Right lung (tissue), 2 donors: ENCODE measurements at regions not wholly inside any gene's neighbourhood (a gene's known extent, or its start where the extent isn't known, plus 50 kb on each side); places are given as distances from the start of the nearest gene placed in this dataset.

Experiments used
- DNase-seq, 2 donors: peaks; one replicate each; pipeline ENCODE4 v3.0.0-alpha.2; 2013

DNA sequence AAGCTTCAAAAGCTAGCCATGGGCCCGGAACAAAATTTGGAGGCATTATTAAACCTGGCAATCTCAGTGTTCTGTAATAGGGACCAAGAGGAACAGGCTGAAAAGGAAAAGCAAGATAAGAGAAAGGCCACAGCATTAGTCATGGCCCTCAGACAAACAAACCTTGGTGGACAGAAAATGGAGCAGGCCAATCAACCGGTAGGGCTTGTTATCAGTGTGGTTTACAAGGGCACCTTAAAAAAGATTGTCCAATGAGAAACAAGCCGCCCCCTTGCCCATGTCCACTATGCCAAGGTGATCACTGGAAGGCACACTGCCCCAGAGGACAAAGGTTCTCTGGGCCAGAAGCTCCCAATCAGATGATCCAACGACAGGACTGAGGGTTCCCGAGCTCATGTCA is 653.9 kb upstream of the TMEM132C start:
- DNase-seq = no peak

DNA sequence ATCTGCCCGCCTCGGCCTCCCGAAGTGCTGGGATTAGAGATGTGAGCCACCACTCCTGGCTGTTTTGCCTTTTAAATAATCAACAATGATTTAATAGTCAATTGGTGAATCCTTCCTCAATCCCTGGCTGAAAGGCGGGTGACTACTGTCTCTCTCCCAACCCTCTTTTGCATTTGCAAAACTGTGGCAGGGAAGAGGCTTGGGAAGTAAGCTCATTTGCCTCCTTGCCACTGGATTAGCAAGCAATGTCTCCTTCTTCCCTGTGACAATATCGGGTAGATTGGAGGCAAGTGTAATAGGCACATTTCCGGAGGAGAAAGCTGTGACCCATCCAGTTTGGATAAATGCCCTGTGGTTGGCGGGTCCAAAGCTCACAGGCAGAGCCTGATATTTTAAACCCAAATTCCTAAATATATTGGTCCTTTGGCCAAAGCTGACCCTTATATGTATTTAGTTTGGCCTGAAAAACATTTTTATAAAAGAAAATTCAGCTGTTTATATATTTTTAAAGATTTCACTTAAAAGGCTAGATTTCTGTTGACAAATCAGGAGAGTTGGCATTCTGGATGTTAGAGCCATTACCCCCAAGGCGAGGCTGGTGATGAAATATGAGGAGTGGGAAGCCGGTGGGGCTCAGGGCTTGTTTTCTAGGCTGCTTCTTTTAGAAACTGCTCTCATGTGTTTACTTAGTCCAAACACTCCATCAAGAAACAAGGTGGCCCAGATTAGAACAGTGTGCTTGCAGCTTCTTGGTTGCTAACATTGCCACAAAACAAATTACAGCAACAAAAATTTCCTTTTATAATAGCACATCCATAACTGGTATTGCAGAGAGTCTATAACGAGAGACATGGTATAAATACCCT is 646.9 kb upstream of the TMEM132C start:
- DNase-seq = no peak

DNA sequence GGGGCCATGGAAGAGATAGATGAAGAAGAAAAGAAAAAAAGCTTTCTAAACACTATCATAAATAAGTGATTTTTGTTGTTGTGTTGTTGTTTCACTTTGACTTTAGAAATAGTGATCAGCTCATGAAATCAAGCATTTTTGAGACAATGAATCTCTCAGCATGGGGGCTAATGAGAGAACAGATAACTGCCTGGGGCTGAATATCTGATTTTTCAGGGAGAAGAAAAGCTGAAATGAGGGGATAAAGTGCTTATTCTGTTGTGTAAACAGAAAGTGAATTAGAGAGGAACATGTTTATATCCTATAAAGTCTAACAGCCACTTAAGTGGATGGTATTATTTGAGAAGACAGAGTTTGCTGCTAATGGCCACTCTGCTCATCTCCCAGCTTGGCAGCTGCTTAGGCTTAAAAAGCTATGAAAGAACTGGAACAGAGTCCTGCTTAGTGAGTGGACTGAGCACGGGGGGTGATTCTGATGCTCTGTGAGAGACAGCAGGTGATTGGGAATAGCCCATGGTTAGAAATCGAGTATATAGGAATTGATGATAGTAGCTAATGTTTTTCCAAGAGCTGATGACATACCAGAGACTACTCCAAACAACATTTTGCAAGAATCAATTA is 646.1 kb upstream of the TMEM132C start:
- no peak for DNase-seq

DNA sequence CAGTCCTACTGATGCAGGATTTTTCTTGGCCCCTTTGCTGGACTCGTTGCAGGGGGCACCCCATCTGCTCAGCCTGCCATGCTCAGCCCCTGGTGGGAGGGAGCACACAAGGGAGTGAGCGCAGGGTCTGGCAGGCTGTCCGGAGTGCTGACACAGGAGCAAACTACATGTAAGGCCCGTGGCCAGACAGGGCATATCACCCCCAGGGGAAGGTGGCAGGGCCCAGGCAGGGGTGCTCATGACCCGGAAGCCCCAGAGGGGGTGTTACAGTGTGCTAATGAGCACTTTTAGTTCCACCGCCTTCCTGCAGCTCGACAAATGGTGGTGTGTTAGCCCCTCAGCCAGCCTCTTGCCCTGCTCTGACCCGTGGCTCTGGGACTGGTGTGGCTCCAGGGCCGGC is 645.6 kb upstream of the TMEM132C start:
- no peak for DNase-seq

DNA sequence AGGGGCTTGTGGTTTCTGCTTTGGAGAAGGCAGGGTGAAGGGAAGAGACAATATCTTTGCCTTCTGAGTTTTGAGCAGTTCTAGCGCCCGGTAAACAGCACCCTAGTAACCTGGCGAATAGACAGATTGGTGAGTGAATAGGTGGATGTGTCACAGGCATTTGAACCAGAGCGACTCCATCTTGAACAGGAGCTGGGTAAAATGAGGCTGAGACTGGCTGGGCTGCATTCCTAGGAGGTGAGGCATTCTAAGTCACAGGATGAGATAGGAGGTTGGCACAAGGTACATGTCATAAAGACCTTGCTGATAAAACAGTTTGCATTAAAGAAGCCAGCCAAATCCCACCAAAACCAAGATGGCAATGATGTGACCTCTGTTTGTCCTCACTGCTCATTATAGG is 643.6 kb upstream of the TMEM132C start:
- no peak for DNase-seq

DNA sequence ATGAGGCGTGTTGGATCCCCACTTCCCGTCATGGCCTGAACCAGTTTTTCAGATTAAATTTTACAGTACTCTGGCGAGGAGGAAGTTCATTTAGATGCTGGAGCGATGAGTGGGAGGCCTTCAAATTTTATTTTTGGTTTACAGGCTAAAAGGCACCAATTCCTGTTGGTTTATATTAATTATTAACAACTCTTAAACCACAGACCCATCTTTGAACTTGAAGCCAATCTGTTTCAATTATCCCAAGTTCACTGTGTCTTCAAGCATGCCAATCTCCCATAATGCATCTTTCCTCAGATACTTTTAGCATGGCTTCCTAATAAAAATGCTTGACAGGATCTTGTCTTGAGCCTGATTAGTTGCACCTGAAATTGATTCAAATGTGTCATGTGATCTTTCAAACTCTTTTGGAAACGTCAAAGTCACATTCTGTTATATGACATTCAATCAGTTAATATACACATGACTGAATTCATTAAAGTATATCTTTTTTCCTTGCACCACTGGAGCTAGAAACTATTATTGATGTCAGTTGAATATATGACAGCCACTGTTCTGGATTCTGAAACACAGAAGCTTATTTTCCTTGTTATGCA is 641.7 kb upstream of the TMEM132C start:
- DNase-seq = no peak

DNA sequence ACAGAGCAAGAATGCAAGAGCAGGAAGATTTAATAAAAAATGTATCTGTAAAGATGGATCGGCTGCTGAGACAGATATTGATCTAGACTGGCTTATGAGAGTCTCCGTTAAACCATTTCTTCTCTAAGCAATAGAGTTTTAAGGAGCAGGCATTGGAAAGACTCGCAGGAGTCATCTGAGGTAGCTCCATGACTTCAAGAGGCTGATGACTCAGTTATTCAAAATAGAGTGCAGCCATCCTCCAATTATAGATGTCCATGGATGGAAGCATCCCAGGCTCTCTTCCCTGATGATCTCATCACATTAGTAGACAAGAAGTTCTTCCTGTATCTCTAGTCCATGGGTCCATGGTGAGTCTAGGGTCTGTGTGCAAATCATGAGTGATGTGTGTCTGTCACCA is 638.3 kb upstream of the TMEM132C start:
- DNase-seq = no peak

DNA sequence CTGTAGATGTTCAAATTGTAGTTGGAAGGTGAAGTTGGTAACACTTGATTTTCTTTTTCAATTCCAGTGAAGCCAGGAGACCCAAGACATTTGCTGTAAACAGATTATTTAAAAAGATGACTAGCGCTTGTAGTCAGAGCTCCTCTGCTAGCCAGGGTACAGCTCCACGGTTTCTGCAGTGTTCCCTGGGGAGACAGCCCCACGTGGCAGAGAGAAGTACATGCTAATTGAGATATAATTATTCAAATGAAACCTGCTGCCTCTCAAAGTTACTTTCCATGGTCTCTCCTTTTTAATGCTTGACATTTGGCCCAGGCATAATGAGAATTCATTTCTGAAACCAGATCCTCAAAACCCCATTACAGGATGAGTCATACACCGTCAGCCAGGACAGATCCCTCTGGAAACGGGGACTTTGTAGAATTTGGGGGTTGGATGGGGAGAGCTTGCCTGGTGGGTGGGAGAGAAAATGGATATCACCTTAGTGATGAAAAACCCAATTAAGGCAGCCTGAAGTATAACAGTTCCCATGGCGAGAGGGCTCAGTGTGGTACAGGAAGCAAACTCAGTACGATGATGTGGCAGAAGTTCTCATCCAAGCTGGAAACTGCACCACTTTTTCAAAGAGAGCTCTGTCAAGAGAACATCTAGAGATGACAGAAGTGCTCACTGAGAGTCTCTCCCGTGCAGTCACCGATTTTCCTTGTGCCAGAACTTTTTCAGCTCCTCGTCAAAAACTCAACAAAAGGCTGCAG is 637.7 kb upstream of the TMEM132C start:
- no peak for DNase-seq

DNA sequence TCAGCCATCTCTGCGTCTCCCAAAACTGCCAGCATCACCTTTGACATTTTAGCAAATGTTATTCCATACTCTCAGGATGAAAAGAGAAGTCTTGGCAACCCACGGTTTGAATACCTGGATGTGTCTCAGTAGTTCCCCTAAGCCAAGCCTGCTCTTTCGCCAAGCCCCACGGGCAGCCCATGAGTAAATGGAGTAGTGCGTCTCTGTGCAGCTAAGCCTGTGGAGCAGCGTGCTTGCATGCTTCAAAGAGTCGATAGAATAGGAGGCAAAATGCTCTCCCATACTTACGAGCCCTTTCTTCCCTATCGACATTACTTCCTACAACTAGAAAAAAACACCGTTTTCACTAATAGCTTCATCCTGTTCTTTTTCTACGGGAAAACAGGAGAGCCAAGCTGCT is 634.5 kb upstream of the TMEM132C start:
- no peak for DNase-seq

DNA sequence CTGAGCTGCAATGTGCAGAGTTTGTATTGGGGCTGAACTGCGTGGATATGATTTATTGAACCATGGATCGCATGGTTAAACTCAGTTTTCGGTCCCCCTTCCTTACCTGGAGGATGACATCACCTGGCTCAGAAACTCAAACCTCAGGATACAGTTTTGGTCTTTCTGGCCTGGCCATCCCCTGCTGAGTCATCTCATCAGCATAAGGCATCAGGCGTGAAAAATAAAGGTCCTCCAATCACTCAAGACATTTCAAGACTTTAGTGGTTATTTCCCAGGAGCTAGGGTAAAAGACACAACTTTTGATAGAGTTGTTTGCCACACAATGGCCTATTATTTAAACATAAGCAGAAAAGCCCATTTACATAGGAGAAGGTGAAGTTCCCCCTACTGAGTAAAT is 631.1 kb upstream of the TMEM132C start:
- no peak for DNase-seq

DNA sequence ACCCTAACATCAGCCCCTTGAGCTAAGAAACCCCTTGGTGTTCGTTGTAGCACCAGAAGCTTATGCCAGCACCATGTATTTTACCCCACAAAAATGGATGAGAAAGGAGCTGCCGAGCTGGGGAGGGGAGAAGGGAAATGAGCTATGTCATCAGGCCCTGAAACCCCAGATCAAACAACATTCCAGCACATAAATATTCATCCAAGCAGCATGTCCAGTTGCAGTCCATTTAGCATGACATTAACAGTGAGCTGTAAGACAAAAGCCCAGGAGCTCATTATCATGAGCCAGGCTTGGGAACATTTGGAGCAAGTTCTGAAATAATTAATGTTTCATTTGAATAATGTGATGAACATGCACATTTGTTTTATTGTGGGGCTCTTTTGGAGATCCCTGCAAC is 630.1 kb upstream of the TMEM132C start:
- DNase-seq = no peak

DNA sequence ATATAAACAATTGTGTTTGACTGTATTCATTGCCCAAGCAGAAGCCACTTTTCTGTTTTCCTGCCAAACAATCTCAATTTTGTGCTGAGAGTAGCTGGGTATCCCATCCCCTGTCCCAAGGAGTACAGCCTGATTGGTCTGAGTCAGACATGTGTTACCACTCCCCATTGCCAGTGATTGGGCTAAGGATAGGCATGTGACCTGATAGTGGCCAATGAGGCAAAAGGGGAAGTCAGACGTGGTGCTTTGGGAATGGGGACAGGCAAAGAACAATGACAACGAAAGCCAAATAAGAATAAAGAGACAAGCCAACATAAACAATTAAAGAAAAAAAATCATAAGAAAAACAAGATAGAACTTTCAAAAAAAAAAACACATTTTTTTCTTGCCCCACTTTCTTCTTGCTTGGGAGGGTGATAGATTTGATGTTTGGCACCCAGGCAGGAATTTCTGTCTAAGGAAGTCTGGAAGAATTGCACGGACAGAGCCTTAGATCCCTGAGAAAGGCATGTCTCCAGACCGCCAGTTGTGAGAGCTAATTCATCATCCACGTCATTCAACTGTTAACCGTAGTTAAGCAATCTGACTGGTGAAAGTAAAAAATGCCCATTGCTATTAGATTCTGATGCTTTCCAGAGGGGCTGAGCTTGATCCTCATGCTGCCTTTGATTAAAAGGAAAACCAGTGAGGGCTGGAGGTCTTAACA is 626.6 kb upstream of the TMEM132C start:
- DNase-seq = no peak

DNA sequence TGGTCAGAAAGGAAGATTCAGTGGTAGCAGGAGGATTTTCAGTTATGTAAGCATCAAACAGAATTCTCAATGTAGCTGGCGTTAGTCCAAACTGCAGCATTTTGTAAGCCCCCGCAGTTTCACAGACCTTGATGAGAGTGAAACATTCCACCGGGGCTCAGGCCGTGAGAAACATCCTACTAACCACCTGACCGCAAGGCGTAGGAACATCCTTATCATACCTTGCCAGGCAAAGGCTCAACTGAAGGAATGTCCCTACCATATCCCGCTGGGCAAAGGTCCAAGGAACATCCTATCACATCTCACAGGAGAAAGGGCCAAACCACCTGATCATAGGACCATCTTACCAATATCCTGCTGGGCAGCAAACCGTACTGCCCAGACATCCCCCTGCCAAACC is 624.8 kb upstream of the TMEM132C start:
- no peak for DNase-seq

DNA sequence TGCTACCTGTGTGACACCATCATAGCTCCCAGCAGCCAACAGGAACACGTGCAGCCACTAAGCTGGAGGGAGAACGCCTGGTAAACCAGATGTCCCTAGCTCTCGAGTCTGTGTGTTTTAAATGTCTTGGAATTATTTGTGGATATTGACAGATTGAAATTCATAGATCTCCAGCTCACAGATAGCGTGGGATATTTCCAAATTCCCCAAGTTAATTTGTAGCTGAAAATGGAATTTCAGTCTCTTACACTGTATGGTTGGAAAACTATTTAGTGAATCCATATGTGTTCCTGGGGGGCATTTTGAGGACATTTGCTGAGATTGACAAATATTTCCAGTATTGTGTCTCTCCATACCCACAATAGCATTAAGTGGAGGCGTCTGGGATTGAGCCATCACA is 618.6 kb upstream of the TMEM132C start:
- no peak for DNase-seq

DNA sequence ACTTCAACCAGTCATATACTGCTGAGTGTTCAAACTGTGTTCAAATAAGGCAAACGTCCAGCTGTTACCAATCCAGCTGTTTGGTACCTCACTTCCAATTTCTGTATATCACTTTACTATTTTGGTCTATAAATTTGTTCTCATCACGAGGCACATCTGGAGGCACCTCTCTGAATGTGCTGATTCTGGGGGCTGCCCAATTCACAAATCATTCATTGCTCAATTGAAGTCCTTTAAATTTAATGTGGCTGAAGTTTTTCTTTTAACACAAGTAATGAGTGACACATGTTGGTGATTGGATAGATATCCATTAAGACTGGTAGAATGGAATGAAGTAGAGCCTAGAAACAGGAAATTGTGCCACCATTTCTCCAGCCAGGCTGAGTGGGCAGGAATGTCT is 617.0 kb upstream of the TMEM132C start:
- DNase-seq = no peak

DNA sequence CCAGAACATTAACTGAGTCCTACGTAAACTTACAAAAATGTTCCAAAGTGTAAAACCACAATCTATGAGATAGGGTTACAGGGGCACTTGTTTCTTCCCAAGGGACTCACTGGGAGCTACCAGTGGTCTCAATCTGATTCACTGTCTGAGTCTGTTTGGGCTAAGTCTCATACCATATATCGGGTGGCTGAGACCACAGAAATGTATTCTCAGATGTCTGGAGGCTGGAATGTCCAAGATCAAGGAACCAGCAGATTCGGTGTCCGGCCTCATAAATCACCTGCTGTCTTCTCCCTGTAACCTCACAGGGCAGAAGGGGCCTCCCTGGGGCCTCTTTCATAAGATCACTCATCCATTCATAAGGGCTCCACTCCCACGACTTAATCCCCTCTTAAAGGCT is 616.3 kb upstream of the TMEM132C start:
- DNase-seq = no peak

DNA sequence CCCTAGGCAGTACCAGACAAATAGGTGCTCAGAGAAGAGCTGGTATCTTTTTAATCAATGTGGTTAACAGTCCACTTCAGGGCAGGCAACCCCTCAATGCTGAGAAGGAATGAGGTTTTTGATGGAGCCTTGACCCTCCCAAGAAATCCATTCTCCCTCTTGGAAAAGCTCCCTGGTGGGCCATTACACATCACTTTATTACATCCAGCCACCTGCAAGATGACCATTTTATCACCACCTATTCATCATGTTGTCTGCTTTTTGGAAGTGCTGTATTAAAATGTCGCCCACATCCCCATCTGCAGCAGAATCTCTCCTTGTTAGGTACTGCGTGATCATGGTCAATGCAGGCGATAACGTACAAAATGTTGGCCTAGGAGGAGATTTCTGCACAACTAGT is 614.7 kb upstream of the TMEM132C start:
- DNase-seq = no peak

DNA sequence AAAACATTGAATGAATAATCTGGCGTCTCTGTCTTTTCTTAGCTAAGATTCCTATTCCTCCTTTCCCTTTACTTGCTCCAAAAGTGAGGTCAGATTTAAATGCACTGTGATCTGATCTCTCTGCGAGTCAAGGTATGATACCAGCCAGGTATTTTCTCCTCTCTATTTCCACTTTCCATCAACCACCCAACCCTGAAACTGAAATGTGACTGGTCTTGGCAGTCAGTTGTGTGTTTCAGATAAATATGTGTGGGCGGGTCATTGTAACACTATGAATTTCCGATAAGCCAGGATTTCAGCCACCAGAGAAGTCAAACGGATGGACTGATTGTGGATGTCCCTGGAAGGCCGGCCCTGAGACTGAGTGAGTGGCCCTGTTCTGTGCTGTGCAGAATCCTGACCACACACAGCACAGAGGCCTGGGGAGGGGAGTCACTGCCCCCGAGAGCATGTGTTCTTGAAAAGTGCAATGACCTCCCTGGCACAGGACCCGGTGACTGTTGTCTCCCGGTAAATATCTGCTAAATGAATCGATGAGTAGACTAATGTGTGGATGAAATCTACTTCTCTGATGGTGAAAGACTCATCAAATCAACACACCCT is 612.5 kb upstream of the TMEM132C start:
- no peak for DNase-seq

DNA sequence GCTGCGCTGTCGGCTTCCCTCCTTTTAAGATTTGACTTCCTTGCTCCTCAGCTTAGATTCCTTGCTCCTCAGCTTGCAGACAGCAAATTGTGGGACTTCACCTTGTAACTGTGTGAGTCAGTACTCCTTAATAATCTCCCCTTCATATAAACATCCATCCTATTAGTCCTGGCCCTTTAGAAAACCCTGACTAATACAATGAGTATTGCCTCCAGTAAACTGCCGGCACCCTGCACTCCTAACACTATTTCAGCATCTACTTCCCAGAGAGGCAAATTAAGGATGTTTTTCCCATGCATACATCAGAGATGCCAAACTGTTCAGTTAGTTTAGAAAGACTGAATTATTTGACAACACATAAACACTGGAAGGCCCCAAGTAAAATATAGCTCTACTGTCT is 611.3 kb upstream of the TMEM132C start:
- DNase-seq = no peak

DNA sequence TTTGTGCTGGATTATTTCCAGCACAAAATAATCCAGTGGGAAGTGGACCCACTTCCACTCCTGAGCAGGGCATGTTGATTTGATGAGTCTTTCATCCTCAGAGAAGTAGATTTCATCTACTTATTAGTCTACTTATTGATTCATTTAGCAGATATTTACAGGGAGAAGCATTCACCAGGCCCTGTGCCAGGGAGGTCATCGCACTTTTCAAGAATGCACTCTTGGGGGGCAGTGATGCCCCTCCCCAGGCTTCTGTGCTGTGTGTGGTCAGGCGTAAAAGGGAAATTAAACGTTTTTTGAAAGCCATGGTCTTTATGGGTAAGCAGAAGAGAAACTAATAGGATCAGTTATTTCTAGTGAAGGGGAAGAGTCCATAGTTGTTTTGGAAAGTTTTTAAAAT is 610.7 kb upstream of the TMEM132C start:
- no peak for DNase-seq

DNA sequence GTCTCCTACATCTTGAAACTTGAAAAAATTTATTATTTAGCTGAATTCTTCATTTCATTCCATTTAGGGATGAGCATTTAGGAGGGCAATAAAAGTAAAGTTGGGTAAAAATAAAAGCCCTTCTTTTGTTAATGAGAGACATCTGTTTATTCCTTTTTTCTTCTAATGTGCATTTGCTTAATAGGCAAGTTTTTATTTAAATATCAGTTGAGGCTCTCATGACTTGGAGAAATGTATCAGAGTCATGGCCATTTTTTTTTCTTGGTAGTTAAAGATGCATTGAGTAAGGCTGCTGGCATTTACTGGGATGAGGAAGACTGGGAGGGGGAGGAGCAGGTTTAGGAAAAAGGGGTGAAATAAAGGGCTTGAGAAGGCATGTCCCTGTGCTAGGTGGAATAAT is 609.9 kb upstream of the TMEM132C start:
- no peak for DNase-seq

DNA sequence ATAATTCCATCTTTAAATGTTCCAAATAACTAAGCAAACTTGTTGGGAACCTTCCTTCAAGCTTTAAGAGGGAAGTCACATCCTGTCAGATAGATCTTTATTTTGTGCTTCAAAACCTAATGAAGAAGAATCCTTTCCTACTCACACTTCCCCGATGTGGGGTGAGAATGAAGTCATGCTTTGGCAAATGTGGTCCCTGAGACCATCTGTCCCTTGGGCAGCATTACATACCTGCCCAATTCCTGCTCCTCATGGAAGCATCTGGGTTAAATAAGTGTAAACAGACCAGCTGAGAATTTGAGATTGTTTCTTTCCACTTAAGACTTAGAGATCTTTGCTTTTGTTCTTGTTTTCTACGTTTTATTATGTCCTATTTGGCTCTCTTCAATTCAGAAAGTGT is 606.0 kb upstream of the TMEM132C start:
- no peak for DNase-seq
